Keratinocyte (primary cell): ENCODE measurements at regions not wholly inside any gene's neighbourhood (a gene's known extent, or its start where the extent isn't known, plus 50 kb on each side); places are given as distances from the start of the nearest gene placed in this dataset.
"Not testable (repeated sequence)": the region's sequence is repeated elsewhere in the genome, so short reads cannot be mapped to it uniquely, and the experiment has no call there.

ENCODE experiments used
- DNase-seq: peaks from one replicate; pipeline ENCODE4 v3.0.0-alpha.2; 2011; ENCODE audit warnings: low read depth, missing footprints, low spot score
- FAIRE-seq: peaks from 2 replicates; lab custom pipeline; 2011; peaks lifted over from hg19 to GRCh38; lab: Jason Lieb, UNC
- H2AFZ ChIP-seq: 2 replicates; pipeline ENCODE4 v1.6.0; 2012; ENCODE audit warnings: low read length, control low read depth, inconsistent platforms; ENCODE audit not compliant: control insufficient read depth
- H3K27ac ChIP-seq: 2 replicates; pipeline ENCODE4 v1.5.1; 2011; ENCODE audit warnings: low read length; ENCODE audit not compliant: control insufficient read depth, insufficient read depth
- H3K27me3 ChIP-seq: 3 replicates; pipeline ENCODE4 v1.6.0; 2011; ENCODE audit warnings: low read length; ENCODE audit not compliant: control insufficient read depth, insufficient read depth; ENCODE audit errors: extremely low read depth
- H3K36me3 ChIP-seq, 2 experiments: 2 replicates in 1 of 2; 3 replicates in 1 of 2; pipeline ENCODE4 v1.5.1; 2011; ENCODE audit warnings: low read length in 2 of 2, mild to moderate bottlenecking in 1 of 2; ENCODE audit not compliant: control insufficient read depth in 2 of 2, insufficient read depth in 2 of 2; ENCODE audit errors: extremely low read depth in 1 of 2
- H3K4me1 ChIP-seq: 3 replicates; pipeline ENCODE4 v1.5.1; 2011; ENCODE audit warnings: low read length; ENCODE audit not compliant: control insufficient read depth, insufficient read depth; ENCODE audit errors: extremely low read depth
- H3K4me2 ChIP-seq: 3 replicates; pipeline ENCODE4 v1.6.0; 2011; ENCODE audit warnings: low read depth, low read length; ENCODE audit not compliant: control insufficient read depth, insufficient read depth; ENCODE audit errors: extremely low read depth
- H3K4me3 ChIP-seq, 3 experiments: fragments of 200-600 bp in 1 of 3; sonication (generic) in 1 of 3; 2 replicates in 2 of 3; 3 replicates in 1 of 3; pipeline ENCODE4 v1.5.1; 2011 to 2016; ENCODE audit warnings: low read length in 3 of 3, mild to moderate bottlenecking in 3 of 3, control low read depth in 2 of 3, inconsistent platforms in 1 of 3, low read depth in 1 of 3, mixed read lengths in 1 of 3, mixed run types in 1 of 3, moderate library complexity in 1 of 3; ENCODE audit not compliant: control insufficient read depth in 2 of 3, insufficient read depth in 2 of 3; ENCODE audit errors: extremely low read depth in 1 of 3
- H3K79me2 ChIP-seq: 2 replicates; pipeline ENCODE4 v1.6.0; 2012; ENCODE audit warnings: low read length; ENCODE audit not compliant: control insufficient read depth, insufficient read depth
- H3K9ac ChIP-seq: 3 replicates; pipeline ENCODE4 v1.6.0; 2011; ENCODE audit warnings: low read length; ENCODE audit not compliant: control insufficient read depth, insufficient read depth; ENCODE audit errors: extremely low read depth
- H3K9me1 ChIP-seq: 3 replicates; pipeline ENCODE4 v1.6.0; 2011; ENCODE audit warnings: low read length; ENCODE audit not compliant: control insufficient read depth, insufficient read depth; ENCODE audit errors: extremely low read depth
- H3K9me3 ChIP-seq: 2 replicates; pipeline ENCODE4 v1.5.1; 2012; ENCODE audit warnings: low read depth, low read length; ENCODE audit not compliant: control insufficient read depth
- H4K20me1 ChIP-seq: 3 replicates; pipeline ENCODE4 v1.6.0; 2011; ENCODE audit warnings: low read length; ENCODE audit not compliant: control insufficient read depth, insufficient read depth; ENCODE audit errors: extremely low read depth
- EZH2 ChIP-seq: IDR thresholded peaks from one replicate; pipeline ENCODE4 v1.6.1; 2012; ENCODE audit warnings: inconsistent platforms, mild to moderate bottlenecking, low read length, moderate library complexity
- dilution Hi-C: fragments of 300-500 bp; cut with MboI; formaldehyde crosslinking; loops from one replicate; pipeline ENCODE4 v1.7.0; 2020; ENCODE audit warnings: low sequenced_read_pairs; ENCODE audit not compliant: extremely low pct_ligation_motif_present
- TF ChIP-seq, protein P1 (sequence below), 3 experiments: IDR thresholded peaks in 1 of 3; conservative IDR thresholded peaks in 1 of 3; optimal IDR thresholded peaks in 1 of 3; 2 replicates in 2 of 3; 3 replicates in 1 of 3; pipeline versions ENCODE3 to v1.5.1; 2011; ENCODE audit warnings: low read length in 3 of 3, mild to moderate bottlenecking in 3 of 3, moderate library complexity in 2 of 3, control low read depth in 1 of 3, inconsistent platforms in 1 of 3; ENCODE audit not compliant: insufficient read depth in 2 of 3; ENCODE audit errors: extremely low read depth in 1 of 3

DNA sequence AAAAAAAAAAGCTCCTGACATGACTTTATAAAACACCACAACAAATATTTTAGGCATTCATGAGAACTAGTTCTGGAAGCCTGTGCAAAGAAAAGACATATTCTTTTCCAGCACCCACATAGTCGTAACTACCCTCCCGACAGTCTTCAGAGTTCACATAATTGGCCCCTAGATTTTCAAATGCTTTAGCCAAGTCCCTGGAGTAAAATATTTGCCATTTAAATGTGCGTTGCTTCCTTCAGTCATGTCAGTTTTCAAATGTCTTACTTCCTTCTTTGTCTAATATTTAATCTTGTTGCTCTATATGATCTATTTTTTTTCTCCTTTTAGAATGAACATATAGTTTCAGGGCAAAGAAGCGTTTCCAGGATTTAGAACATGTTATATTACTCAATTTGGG lies 66.8 kb upstream of the KRAS start:
- peaks cover 3% of the 10 kb centered on the region for H3K4me1 ChIP-seq
- no peaks in the 10 kb centered on the region for H4K20me1 ChIP-seq
- TF ChIP-seq, protein P1, sequence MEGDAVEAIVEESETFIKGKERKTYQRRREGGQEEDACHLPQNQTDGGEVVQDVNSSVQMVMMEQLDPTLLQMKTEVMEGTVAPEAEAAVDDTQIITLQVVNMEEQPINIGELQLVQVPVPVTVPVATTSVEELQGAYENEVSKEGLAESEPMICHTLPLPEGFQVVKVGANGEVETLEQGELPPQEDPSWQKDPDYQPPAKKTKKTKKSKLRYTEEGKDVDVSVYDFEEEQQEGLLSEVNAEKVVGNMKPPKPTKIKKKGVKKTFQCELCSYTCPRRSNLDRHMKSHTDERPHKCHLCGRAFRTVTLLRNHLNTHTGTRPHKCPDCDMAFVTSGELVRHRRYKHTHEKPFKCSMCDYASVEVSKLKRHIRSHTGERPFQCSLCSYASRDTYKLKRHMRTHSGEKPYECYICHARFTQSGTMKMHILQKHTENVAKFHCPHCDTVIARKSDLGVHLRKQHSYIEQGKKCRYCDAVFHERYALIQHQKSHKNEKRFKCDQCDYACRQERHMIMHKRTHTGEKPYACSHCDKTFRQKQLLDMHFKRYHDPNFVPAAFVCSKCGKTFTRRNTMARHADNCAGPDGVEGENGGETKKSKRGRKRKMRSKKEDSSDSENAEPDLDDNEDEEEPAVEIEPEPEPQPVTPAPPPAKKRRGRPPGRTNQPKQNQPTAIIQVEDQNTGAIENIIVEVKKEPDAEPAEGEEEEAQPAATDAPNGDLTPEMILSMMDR (optimal IDR thresholded peaks at IDR 0.05 in 1 of 3, IDR thresholded peaks at IDR 0.05 in 1 of 3, conservative IDR thresholded peaks at IDR 0.05 in 1 of 3; ENCODE audit: extremely low read depth in 1 of 3, insufficient read depth in 2 of 3, low read length in 3 of 3) = no peak
- TF ChIP-seq EZH2 = no peak
- no peak overlapping the region for H3K9ac ChIP-seq
- DNase-seq (no peak), FAIRE-seq (no peak)
- H3K27me3 ChIP-seq = no peaks in the 10 kb centered on the region
- no peak overlapping the region for H3K4me2 ChIP-seq
- no peaks in the 10 kb centered on the region for H3K36me3 ChIP-seq
- dilution Hi-C loops = no loop called here
- no peak overlapping the region for H3K27ac ChIP-seq
- H2AFZ ChIP-seq = no peak overlapping the region
- H3K4me3 ChIP-seq = no peak overlapping the region
- no peaks in the 10 kb centered on the region for H3K9me3 ChIP-seq
- no peaks in the 10 kb centered on the region for H3K9me1 ChIP-seq
- no peaks in the 10 kb centered on the region for H3K79me2 ChIP-seq

GRCh38 chr12:25315388-25315787 lies 64.7 kb upstream of the KRAS start:
- dilution Hi-C loops = no loop called here
- H4K20me1 ChIP-seq = no peaks in the 10 kb centered on the region
- no peak for TF ChIP-seq EZH2
- TF ChIP-seq, protein P1 (optimal IDR thresholded peaks at IDR 0.05 in 1 of 3, IDR thresholded peaks at IDR 0.05 in 1 of 3, conservative IDR thresholded peaks at IDR 0.05 in 1 of 3; ENCODE audit: extremely low read depth in 1 of 3, insufficient read depth in 2 of 3, low read length in 3 of 3) = no peak
- no peaks in the 10 kb centered on the region for H3K9me3 ChIP-seq
- H3K79me2 ChIP-seq = no peaks in the 10 kb centered on the region
- H3K27ac ChIP-seq = no peak overlapping the region
- no peak overlapping the region for H3K9ac ChIP-seq
- no peak overlapping the region for H3K4me2 ChIP-seq
- H3K4me3 ChIP-seq = no peak overlapping the region
- no peaks in the 10 kb centered on the region for H3K36me3 ChIP-seq
- H3K4me1 ChIP-seq = peaks cover 7% of the 10 kb centered on the region
- no peak overlapping the region for H2AFZ ChIP-seq
- FAIRE-seq (no peak), DNase-seq (no peak)
- H3K9me1 ChIP-seq = no peaks in the 10 kb centered on the region
- no peaks in the 10 kb centered on the region for H3K27me3 ChIP-seq

- H3K9ac ChIP-seq, H3K4me3 ChIP-seq, H3K9me1 ChIP-seq, H4K20me1 ChIP-seq, dilution Hi-C loops, H3K27me3 ChIP-seq, FAIRE-seq, H3K36me3 ChIP-seq, H3K79me2 ChIP-seq, H3K4me2 ChIP-seq, DNase-seq, H3K9me3 ChIP-seq, H3K27ac ChIP-seq, H2AFZ ChIP-seq, H3K4me1 ChIP-seq: not testable (repeated sequence)
Measured at GRCh38 chr12:25313266-25313990, 62.7 kb upstream of the KRAS start.
